ENCODE measurements at regions not wholly inside any gene's neighbourhood (a gene's known extent, or its start where the extent isn't known, plus 50 kb on each side); places are given as distances from the start of the nearest gene placed in this dataset.

DNA sequence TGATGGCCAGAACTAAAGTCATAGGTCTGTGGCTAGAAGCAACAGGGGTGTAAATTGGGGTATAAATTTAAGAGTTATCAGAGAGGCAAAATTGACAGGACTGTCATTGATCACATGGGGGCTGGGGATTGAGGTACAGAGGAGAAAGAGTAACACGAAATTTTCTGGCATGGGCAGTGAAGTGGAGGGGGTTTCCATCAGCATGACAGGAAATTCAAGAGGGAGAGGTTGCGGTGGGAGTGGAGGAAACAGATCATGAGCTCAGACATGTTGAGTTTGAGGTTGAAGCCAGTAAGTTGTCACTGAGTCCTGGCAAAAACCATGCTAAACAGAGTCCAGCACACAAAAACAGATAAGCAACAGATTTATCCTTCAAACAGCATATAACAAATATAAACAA lies 192.1 kb upstream of the TSC22D1 start:
- Mint-ChIP-seq H3K36me3 (ENCODE audit: low read depth) (no peaks in the 10 kb centered on the region), H3K9me3 (ENCODE audit: low read depth) (no peaks in the 10 kb centered on the region), H3K27ac (ENCODE audit: unreplicated experiment) (no peak overlapping the region), H3K27me3 (ENCODE audit: low read depth) (no peaks in the 10 kb centered on the region), H3K4me1 (ENCODE audit: low read depth) (peaks cover 6% of the 10 kb centered on the region), H3K4me3 (ENCODE audit: unreplicated experiment) (no peak overlapping the region)
- no peak for TF ChIP-seq CTCF (IDR thresholded peaks at IDR 0.05)
- no peak for DNase-seq (ENCODE audit: low spot score)

DNA sequence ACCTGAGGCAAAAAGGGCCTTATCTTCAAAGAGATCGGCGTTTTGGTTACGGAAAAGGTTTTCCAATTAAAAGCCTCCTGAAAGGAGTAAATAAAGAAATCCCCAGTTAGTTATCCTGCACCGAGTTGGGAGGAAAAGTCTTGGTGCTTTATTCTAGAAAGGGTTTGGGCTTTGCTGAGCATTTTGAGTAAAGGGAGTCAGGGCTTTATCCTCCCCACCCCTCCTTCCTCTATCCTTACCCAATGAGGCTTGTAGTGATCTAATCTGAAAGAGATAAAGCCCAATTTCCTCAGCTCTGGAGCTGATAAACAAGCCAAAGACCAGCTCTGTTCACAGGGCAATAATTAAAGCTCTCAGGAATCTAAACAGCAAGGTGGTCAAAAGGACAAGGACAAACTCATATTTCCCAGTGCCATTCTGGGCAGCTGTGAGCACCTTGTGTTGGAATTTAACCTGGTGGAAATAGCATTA lies 188.9 kb upstream of the TSC22D1 start:
- DNase-seq (ENCODE audit: low spot score): no peak
- TF ChIP-seq CTCF (IDR thresholded peaks at IDR 0.05): no peak
- Mint-ChIP-seq H3K4me1 (ENCODE audit: low read depth) (peaks cover 11% of the 10 kb centered on the region), H3K36me3 (ENCODE audit: low read depth) (no peaks in the 10 kb centered on the region), H3K9me3 (ENCODE audit: low read depth) (no peaks in the 10 kb centered on the region), H3K4me3 (ENCODE audit: unreplicated experiment) (no peak overlapping the region), H3K27me3 (ENCODE audit: low read depth) (no peaks in the 10 kb centered on the region), H3K27ac (ENCODE audit: unreplicated experiment) (no peak overlapping the region)

DNA sequence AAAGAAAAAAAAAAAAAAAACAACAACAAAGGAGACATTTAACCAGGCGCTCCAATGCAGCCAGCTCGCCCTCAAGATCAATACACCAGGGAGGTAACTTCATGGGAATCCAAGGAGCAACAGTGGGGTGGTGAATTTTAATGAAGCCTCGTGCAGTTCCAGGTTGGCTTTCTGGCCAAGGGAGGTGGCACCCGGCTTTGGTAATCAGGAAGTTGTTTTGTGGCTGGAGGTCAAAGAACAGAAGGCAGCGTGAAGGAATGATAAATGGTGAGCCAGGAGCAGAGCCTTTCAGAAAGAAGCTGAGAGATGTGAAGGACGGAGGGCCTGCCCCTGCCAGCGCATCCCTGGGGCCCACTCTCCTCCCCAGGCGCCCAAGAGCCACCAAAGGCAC lies 188.2 kb upstream of the TSC22D1 start:
- Mint-ChIP-seq H3K36me3 (ENCODE audit: low read depth) (no peaks in the 10 kb centered on the region), H3K27ac (ENCODE audit: unreplicated experiment) (no peak overlapping the region), H3K9me3 (ENCODE audit: low read depth) (no peaks in the 10 kb centered on the region), H3K4me3 (ENCODE audit: unreplicated experiment) (no peak overlapping the region), H3K27me3 (ENCODE audit: low read depth) (no peaks in the 10 kb centered on the region), H3K4me1 (ENCODE audit: low read depth) (peaks cover 18% of the 10 kb centered on the region)
- no peak for DNase-seq (ENCODE audit: low spot score)
- TF ChIP-seq CTCF (IDR thresholded peaks at IDR 0.05): no peak

GRCh38 chr13:44763615-44764301 lies 187.6 kb upstream of the TSC22D1 start:
- peaks cover 24% of the 10 kb centered on the region for H3K4me1 Mint-ChIP-seq (ENCODE audit: low read depth)
- no peaks in the 10 kb centered on the region for H3K9me3 Mint-ChIP-seq (ENCODE audit: low read depth)
- TF ChIP-seq CTCF (IDR thresholded peaks at IDR 0.05): no peak
- no peak overlapping the region for H3K27ac Mint-ChIP-seq (ENCODE audit: unreplicated experiment)
- H3K27me3 Mint-ChIP-seq (ENCODE audit: low read depth): no peaks in the 10 kb centered on the region
- H3K36me3 Mint-ChIP-seq (ENCODE audit: low read depth): no peaks in the 10 kb centered on the region
- H3K4me3 Mint-ChIP-seq (ENCODE audit: unreplicated experiment): no peak overlapping the region
- DNase-seq (ENCODE audit: low spot score): no peak

- Mint-ChIP-seq H3K36me3 (ENCODE audit: low read depth) (no peaks in the 10 kb centered on the region), H3K4me1 (ENCODE audit: low read depth) (peaks cover 30% of the 10 kb centered on the region), H3K4me3 (ENCODE audit: unreplicated experiment) (no peak overlapping the region), H3K9me3 (ENCODE audit: low read depth) (no peaks in the 10 kb centered on the region), H3K27ac (ENCODE audit: unreplicated experiment) (no peak overlapping the region), H3K27me3 (ENCODE audit: low read depth) (no peaks in the 10 kb centered on the region)
- no peak for TF ChIP-seq CTCF (IDR thresholded peaks at IDR 0.05)
- DNase-seq (ENCODE audit: low spot score): no peak
Measured at GRCh38 chr13:44762911-44763310, 186.8 kb upstream of the TSC22D1 start.

Measured in chondrocyte (in vitro differentiated cells).